ENCODE measurements at regions not wholly inside any gene's neighbourhood (a gene's known extent, or its start where the extent isn't known, plus 50 kb on each side); places are given as distances from the start of the nearest gene placed in this dataset.

DNA sequence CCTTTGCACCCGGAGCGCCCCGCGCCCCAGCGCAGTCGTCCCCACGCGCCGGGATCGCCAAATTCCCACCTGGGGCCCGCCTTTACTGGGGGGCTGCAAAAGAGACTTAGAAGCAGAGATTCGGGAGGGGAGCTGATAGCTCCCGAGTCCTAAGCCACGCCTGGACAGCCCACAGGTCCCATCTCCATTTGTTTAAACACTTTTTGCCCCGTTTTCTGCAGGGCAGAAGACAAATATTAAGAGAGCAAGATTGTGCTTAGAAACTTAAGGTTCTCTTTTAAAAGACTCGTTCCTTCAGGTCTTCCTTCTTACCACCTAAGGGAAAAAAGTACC lies 299.1 kb upstream of the NFE2L3 start:
- Mint-ChIP-seq H3K4me3 (no peak overlapping the region), H3K9me3 (no peaks in the 10 kb centered on the region; the same call in 1 of the 2 replicates), H3K27ac (no peak overlapping the region), H3K27me3 (ENCODE audit: insufficient read depth) (peaks cover 11% of the 10 kb centered on the region), H3K4me1 (ENCODE audit: low read depth) (peaks cover 35% of the 10 kb centered on the region), H3K36me3 (ENCODE audit: low read depth) (no peaks in the 10 kb centered on the region)
- no peak for DNase-seq
- TF ChIP-seq, protein P1, sequence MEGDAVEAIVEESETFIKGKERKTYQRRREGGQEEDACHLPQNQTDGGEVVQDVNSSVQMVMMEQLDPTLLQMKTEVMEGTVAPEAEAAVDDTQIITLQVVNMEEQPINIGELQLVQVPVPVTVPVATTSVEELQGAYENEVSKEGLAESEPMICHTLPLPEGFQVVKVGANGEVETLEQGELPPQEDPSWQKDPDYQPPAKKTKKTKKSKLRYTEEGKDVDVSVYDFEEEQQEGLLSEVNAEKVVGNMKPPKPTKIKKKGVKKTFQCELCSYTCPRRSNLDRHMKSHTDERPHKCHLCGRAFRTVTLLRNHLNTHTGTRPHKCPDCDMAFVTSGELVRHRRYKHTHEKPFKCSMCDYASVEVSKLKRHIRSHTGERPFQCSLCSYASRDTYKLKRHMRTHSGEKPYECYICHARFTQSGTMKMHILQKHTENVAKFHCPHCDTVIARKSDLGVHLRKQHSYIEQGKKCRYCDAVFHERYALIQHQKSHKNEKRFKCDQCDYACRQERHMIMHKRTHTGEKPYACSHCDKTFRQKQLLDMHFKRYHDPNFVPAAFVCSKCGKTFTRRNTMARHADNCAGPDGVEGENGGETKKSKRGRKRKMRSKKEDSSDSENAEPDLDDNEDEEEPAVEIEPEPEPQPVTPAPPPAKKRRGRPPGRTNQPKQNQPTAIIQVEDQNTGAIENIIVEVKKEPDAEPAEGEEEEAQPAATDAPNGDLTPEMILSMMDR (IDR thresholded peaks at IDR 0.05), result no peak

DNA sequence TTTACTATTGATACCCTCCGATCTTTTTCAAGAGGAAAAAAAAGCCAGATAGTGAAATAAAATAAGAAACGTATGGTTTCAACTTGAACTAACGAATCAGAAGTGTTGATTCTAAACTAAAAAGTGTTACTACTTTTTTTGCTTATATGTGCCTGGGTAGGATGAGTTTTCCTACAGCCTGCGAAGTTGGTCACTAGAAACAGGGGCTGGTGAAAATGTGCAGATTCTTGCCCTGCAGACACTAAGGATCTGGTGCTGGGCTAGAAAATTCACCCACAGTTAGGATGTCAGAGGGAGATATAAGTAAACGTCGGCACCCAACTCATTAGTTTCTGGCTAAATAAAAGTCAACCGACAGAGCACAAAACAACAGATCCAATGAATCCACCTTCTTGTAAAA lies 298.7 kb upstream of the NFE2L3 start:
- no peak overlapping the region for H3K4me3 Mint-ChIP-seq
- H3K36me3 Mint-ChIP-seq (ENCODE audit: low read depth), result no peaks in the 10 kb centered on the region
- H3K4me1 Mint-ChIP-seq (ENCODE audit: low read depth), result peaks cover 32% of the 10 kb centered on the region

DNA sequence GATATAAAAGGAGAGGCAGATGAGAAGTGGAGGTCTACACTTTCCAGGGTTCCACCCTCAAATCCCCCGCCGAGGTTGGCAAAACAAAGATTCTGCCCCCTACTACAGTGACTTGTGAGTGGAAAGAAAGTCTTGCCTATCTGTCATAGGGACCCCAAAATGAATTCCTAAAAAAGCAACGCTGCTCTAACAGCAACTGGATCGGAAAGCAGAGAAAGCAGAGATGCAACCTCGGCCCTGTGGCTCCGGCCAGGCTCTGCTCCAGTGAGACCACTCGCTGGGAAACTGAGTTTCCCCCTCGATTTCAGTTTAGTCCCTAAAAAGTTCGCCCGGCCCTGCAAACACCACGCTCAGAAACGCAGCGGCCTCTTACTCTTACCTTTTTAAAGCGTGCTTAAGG lies 297.9 kb upstream of the NFE2L3 start:
- Mint-ChIP-seq H3K27me3 (ENCODE audit: insufficient read depth) (peaks cover 11% of the 10 kb centered on the region), H3K27ac (no peak overlapping the region), H3K4me1 (ENCODE audit: low read depth) (peaks cover 32% of the 10 kb centered on the region), H3K9me3 (no peaks in the 10 kb centered on the region; the same call in 1 of the 2 replicates), H3K4me3 (0 out of 2 replicates have a peak overlapping the region, but pooled peaks have one; percentile 32), H3K36me3 (ENCODE audit: low read depth) (no peaks in the 10 kb centered on the region)
- DNase-seq, result no peak
- TF ChIP-seq, protein P1 (IDR thresholded peaks at IDR 0.05), result no peak

More for the DNA sequence above, 298.7 kb upstream of the NFE2L3 start:
- DNase-seq, result no peak
- Mint-ChIP-seq H3K9me3 (no peaks in the 10 kb centered on the region; the same call in 1 of the 2 replicates), H3K27ac (no peak overlapping the region), H3K27me3 (ENCODE audit: insufficient read depth) (peaks cover 11% of the 10 kb centered on the region)
- TF ChIP-seq, protein P1 (IDR thresholded peaks at IDR 0.05), result no peak

DNA sequence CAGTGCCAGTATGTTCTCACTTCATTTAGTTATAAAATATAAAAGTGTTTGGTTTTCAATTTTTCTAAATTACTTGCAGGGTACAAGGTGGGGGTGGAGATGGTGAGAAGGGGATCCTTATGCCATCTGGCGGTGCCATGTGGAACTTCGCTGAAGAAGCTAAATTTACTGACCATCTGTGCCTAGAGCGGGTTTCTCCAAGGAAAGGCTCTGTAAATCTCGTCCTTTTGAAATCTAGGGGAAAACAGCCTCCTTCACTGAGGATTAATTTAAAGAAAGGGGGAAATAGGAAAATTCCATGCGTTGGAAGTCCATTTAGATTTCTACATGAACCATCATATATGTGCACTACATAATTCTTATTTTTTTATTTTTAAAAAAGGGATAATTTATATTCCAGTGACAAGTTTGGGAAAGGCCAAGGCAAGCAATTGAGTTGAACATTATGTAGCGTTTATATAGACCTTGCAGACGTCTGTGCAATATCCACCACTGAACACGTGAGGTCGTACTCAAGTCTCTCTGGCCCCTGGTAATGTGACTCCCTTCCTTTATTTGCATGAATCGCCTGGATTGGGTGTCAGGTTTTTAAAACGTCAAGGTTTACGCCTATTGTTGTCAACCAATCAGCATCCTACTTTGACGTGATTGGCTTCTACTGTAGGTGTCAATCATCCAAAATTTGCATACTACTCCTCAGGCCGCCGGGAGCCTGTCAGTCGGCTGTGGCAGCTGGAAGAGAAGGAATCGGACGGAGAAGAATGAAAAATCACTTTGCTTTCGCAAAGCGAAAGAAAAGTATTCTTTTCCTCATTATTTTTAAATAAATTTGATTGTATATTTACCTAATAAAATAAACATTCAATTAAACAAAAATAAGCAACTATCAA lies 297.1 kb upstream of the NFE2L3 start:
- H3K4me3 Mint-ChIP-seq, result no peak overlapping the region; the same call in 1 of the 2 replicates
- peaks cover 8% of the 10 kb centered on the region for H3K27me3 Mint-ChIP-seq (ENCODE audit: insufficient read depth)
- no peaks in the 10 kb centered on the region; the same call in 1 of the 2 replicates for H3K9me3 Mint-ChIP-seq
- H3K4me1 Mint-ChIP-seq (ENCODE audit: low read depth), result peaks cover 24% of the 10 kb centered on the region
- DNase-seq, result peak; percentile 85
- no peak overlapping the region for H3K27ac Mint-ChIP-seq
- no peaks in the 10 kb centered on the region for H3K36me3 Mint-ChIP-seq (ENCODE audit: low read depth)
- TF ChIP-seq, protein P1 (IDR thresholded peaks at IDR 0.05), result peak; percentile 79

DNA sequence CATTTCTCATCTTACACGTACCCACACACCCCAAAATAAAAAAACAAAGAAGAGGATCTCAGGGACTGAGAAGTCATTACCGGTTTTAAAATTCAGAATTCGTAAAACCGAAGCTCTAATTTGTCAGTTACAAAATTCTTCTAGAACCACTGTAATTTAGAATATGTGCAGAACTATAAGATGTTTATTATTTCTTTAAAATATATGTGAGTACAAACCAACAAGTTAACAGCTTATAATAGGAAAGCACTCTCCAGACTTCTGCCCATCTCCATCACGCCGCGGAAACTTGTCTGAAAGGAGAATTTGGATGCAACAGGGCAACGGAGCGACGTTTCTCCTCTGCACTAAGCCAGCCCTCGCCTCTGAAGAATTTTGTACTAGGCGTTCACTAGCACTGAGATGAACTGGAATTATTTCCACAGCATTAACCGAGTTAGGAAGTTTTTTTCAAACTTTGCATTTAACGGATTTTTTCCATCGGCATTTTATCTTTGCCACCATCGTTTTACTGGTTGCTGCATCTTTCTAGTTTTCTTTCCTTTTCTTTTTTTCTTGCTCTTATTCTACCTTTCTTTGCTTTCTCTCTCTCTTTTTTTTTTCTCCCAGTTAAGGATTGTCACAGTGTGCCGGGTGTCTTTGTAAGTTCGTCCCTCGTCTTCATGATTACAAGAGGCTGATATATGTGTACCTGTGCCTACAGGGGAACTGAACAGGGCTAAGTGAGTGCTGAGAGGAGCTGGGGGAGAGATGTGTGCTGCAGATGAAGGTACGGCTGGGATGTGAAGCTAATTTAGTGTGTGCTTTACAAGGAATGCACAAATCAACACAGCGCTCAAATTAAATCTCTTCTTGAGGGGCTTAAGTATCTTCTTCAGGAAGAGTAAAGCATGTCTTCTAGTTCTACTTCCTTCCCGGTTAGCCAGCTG lies 295.9 kb upstream of the NFE2L3 start:
- Mint-ChIP-seq H3K4me3 (no peak overlapping the region), H3K27me3 (ENCODE audit: insufficient read depth) (peaks cover 8% of the 10 kb centered on the region), H3K9me3 (no peaks in the 10 kb centered on the region; the same call in 1 of the 2 replicates), H3K27ac (no peak overlapping the region), H3K36me3 (ENCODE audit: low read depth) (no peaks in the 10 kb centered on the region), H3K4me1 (ENCODE audit: low read depth) (peaks cover 14% of the 10 kb centered on the region)
- TF ChIP-seq, protein P1 (IDR thresholded peaks at IDR 0.05), result no peak
- DNase-seq, result no peak

All from HFFc6 (cell line).